Thyroid gland (tissue), 4 donors: ENCODE measurements at regions not wholly inside any gene's neighbourhood (a gene's known extent, or its start where the extent isn't known, plus 50 kb on each side); places are given as distances from the start of the nearest gene placed in this dataset.

Experiments
- DNase-seq, 2 donors: peaks; one replicate each; pipeline ENCODE4 v3.0.0-alpha.2; 2019
- H3K27ac ChIP-seq, 3 donors: fragments of 200-600 bp; sonication (generic); 1 replicate in 2 of 3; 2 replicates in 1 of 3; pipeline ENCODE4 v1.5.1; 2016 to 2019; ENCODE audit warnings: mild to moderate bottlenecking in 1 of 3, moderate library complexity in 1 of 3
- H3K27me3 ChIP-seq: fragments of 200-600 bp; sonication (generic); one replicate; pipeline ENCODE4 v1.5.1; 2019
- H3K36me3 ChIP-seq, 2 donors: fragments of 200-600 bp; sonication (generic); one replicate each; pipeline ENCODE4 v1.5.1; 2016 to 2019
- H3K4me1 ChIP-seq, 2 donors: fragments of 200-600 bp; sonication (generic); one replicate each; pipeline ENCODE4 v1.5.1; 2017 to 2019
- H3K4me3 ChIP-seq, 3 donors: fragments of 200-600 bp; sonication (generic); replicated peaks in 1 of 3; 1 replicate in 2 of 3; 2 replicates in 1 of 3; pipeline ENCODE4 v1.5.1; 2016; ENCODE audit warnings: mild to moderate bottlenecking in 1 of 3
- H3K9me3 ChIP-seq: fragments of 200-600 bp; sonication (generic); one replicate; pipeline ENCODE4 v1.5.1; 2017
- POLR2A ChIP-seq, 2 donors: fragments of 450-650 bp; IDR thresholded peaks; one replicate each; pipeline ENCODE4 v1.6.1; 2017; ENCODE audit warnings: antibody characterized with exemption in 2 of 2, mild to moderate bottlenecking in 2 of 2, moderate library complexity in 1 of 2
- WGBS, 2 donors: methylation state at CpG; one replicate each; pipeline ENCODE4 v1.1.5; 2017; 5-methylcytosine and 5-hydroxymethylcytosine counted together
- intact Hi-C: fragments of 100-400 bp; cut with DNase I; formaldehyde crosslinking; loops from one replicate; pipeline ENCODE4 v1.15.1; 2023
- TF ChIP-seq, protein P1 (sequence below), 6 experiments: fragments of 200-600 bp in 3 of 6; fragments of 450-650 bp in 3 of 6; sonication (generic) in 3 of 6; IDR thresholded peaks; one replicate each; pipeline ENCODE4 v1.5.1; 2016 to 2019; ENCODE audit warnings: antibody characterized with exemption in 6 of 6, mild to moderate bottlenecking in 2 of 6, inconsistent platforms in 1 of 6, moderate library complexity in 1 of 6

DNA sequence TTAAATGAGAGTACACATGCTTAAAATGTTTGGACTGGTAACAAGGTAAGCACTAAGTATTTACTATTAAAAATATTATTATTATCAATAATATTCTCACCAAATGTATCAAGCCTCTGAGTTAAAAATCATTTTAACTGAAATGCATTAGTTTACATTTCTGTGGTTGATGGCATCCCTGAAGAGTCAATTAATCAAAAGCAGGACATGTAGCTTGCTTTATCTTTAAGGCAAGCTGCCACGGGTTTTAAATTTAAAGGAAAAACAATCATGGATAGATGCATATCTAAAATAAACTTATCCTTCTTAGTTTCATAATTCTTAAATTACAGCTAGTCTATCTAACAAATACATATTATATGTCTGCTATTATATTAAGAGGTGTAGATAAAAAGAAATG, 584.8 kb upstream of the INTU start:
- Histone ChIP-seq H3K4me1 (peaks cover 0 to 13% of the 10 kb centered on the region in 2 donors), H3K27me3 (no peaks in the 10 kb centered on the region), H3K27ac (no peak overlapping the region), H3K36me3 (no peaks in the 10 kb centered on the region), H3K4me3 (no peak overlapping the region), H3K9me3 (no peaks in the 10 kb centered on the region)
- TF ChIP-seq POLR2A (IDR thresholded peaks at IDR 0.05), result no peak
- TF ChIP-seq, protein P1, sequence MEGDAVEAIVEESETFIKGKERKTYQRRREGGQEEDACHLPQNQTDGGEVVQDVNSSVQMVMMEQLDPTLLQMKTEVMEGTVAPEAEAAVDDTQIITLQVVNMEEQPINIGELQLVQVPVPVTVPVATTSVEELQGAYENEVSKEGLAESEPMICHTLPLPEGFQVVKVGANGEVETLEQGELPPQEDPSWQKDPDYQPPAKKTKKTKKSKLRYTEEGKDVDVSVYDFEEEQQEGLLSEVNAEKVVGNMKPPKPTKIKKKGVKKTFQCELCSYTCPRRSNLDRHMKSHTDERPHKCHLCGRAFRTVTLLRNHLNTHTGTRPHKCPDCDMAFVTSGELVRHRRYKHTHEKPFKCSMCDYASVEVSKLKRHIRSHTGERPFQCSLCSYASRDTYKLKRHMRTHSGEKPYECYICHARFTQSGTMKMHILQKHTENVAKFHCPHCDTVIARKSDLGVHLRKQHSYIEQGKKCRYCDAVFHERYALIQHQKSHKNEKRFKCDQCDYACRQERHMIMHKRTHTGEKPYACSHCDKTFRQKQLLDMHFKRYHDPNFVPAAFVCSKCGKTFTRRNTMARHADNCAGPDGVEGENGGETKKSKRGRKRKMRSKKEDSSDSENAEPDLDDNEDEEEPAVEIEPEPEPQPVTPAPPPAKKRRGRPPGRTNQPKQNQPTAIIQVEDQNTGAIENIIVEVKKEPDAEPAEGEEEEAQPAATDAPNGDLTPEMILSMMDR (IDR thresholded peaks at IDR 0.05), result no peak
- intact Hi-C loops, result no loop called here
- 80 to 84% methylated on average over 1 of the region's 1 CpG for WGBS, 2 donors
- no peak for DNase-seq

DNA sequence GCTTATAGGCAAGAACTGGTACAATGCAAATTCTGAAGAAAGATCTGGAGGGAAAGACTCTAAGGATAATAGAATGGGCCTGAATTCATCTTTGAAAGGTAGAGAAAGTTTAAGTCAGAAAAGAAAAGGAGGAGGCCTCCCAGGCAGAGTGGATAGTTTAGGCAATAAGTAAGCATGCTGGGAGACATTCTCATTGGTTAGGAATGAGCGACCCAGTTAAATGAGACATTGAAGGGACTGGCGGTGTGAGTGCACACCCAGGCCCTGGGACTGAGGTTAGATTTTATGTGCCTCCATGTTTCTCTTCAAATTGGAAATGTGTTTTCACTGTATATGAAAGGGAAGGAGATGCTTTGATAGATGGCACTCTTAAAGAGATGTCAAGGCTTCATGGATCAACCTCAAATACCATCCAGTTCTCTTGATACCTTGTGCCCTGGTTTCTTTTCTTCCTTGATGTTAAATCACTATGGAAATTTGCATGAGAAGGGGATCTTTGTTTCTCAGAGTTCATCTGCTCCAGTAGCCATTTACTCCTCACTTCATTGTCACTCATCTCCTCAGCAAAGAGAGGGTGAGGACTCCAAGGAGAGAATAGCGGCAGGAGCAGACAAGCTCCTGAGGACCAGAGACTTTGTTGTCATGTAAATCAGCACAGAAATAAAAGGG, 584.2 kb upstream of the INTU start:
- intact Hi-C loops, result no loop called here
- H3K4me3 ChIP-seq, result no peak overlapping the region
- TF ChIP-seq, protein P1 (IDR thresholded peaks at IDR 0.05), result no peak
- no peak for TF ChIP-seq POLR2A (IDR thresholded peaks at IDR 0.05)
- peaks cover 0 to 13% of the 10 kb centered on the region in 2 donors for H3K4me1 ChIP-seq
- no peak overlapping the region for H3K27ac ChIP-seq
- DNase-seq, result no peak
- no peaks in the 10 kb centered on the region for H3K36me3 ChIP-seq
- 97% methylated on average over 3 of the region's 3 CpGs for WGBS, 2 donors
- H3K9me3 ChIP-seq, result no peaks in the 10 kb centered on the region
- no peaks in the 10 kb centered on the region for H3K27me3 ChIP-seq

DNA sequence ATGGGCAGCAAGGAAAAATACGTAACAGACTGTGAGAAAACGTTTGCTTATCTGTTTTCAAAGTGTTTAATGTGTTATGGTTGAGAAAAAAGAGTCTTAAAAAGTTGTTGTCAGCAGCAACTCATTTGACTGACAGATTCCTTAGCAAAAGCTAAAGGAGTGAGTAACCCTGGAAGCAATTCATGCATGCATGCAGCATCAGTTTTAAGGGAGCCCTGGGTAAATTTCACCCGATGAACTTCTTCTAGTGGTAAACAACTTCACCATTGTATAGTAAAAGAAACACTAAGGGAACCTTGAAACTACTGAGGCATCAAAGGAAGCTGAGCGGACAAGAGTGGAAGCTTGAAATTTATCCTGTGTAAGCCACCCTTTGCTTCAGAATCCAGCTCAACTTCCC, 583.2 kb upstream of the INTU start:
- WGBS, 2 donors, result 33 to 34% methylated on average over 4 of the region's 4 CpGs

DNA sequence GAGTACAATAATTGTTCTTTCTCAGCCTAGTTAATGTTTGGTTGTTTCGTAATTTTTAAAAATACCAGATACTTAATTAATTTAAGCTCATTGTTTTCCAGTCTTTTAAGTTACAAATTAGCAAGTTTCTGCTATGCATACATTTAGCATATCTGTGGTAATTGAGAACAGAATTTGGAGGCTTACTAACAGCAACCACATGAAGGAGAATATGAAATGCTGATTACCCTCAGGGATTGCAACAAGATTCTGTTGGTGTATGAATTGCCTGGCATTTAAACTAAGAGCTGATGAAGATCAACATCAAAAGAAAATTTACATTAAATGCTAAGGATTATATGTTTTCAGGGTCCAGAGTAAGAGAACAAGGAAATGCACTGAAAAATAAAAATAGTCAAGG, 580.0 kb upstream of the INTU start:
- intact Hi-C loops, result no loop called here
- no peaks in the 10 kb centered on the region for H3K36me3 ChIP-seq
- no peak for TF ChIP-seq POLR2A (IDR thresholded peaks at IDR 0.05)
- TF ChIP-seq, protein P1 (IDR thresholded peaks at IDR 0.05), result no peak
- H3K4me1 ChIP-seq, result peaks cover 0 to 20% of the 10 kb centered on the region in 2 donors
- no peak overlapping the region for H3K4me3 ChIP-seq
- no peaks in the 10 kb centered on the region for H3K9me3 ChIP-seq
- no peak overlapping the region for H3K27ac ChIP-seq
- H3K27me3 ChIP-seq, result no peaks in the 10 kb centered on the region
- 94 to 95% methylated on average over 1 of the region's 1 CpG for WGBS, 2 donors
- DNase-seq, result no peak

More for the DNA sequence above, 583.2 kb upstream of the INTU start:
- peak overlapping the region in 2 of 3 donors; percentile 1 to 22 for H3K27ac ChIP-seq
- no peaks in the 10 kb centered on the region for H3K9me3 ChIP-seq
- DNase-seq, result peak; percentile 1 to 9
- H3K36me3 ChIP-seq, result no peaks in the 10 kb centered on the region
- H3K4me3 ChIP-seq, result no peak overlapping the region
- no peaks in the 10 kb centered on the region for H3K27me3 ChIP-seq
- no peak for TF ChIP-seq POLR2A (IDR thresholded peaks at IDR 0.05)
- TF ChIP-seq, protein P1 (IDR thresholded peaks at IDR 0.05), result no peak
- intact Hi-C loops, result no loop called here
- peaks cover 0 to 13% of the 10 kb centered on the region in 2 donors for H3K4me1 ChIP-seq

DNA sequence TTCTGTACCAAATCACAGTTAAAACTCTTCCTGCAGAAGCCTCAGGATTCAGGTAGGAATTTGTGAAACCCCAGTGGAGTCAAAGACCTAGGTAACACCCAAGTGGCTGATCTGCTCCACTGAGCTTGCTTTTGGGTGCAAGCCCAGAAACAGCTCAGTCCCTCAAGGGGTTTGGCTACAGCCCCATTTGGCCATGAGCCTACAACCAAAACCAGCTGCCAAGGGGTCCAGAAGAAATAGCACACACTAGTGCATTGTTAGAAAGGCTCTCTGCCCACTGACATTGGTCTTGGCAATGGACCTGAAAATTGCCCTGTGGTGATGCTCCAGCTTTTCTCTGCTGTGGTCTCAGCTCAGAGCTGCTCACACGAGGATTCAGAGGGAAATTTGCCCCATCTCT, 577.4 kb upstream of the INTU start:
- 15 to 43% methylated on average over 1 of the region's 1 CpG for WGBS, 2 donors
- Histone ChIP-seq H3K4me1 (peaks cover 0 to 7% of the 10 kb centered on the region in 2 donors), H3K27ac (peak overlapping the region in 1 of 3 donors; percentile 59), H3K9me3 (no peaks in the 10 kb centered on the region), H3K4me3 (no peak overlapping the region), H3K36me3 (no peaks in the 10 kb centered on the region), H3K27me3 (no peaks in the 10 kb centered on the region)
- peak; percentile 94 to 95 for DNase-seq
- intact Hi-C loops, result no loop called here
- no peak for TF ChIP-seq POLR2A (IDR thresholded peaks at IDR 0.05)
- TF ChIP-seq, protein P1 (IDR thresholded peaks at IDR 0.05), result no peak
